ENCODE measurements at regions not wholly inside any gene's neighbourhood (a gene's known extent, or its start where the extent isn't known, plus 50 kb on each side); places are given as distances from the start of the nearest gene placed in this dataset.
A peak's percentile ranks its signal among the peaks of the same experiment; 100 is the strongest.

GRCh38 chr6:165929607-165930006 is 238.0 kb downstream of the TBXT start:
- Histone ChIP-seq H3K9me3 (ENCODE audit: insufficient read depth, low read depth, low read length) (no peaks in the 10 kb centered on the region), H4K20me1 (ENCODE audit: insufficient read depth, low read length) (no peaks in the 10 kb centered on the region), H3K36me3 (ENCODE audit: insufficient read depth, low read length) (no peaks in the 10 kb centered on the region), H3K27me3 (ENCODE audit: insufficient read depth, low read length) (no peaks in the 10 kb centered on the region), H3K79me2 (ENCODE audit: insufficient read depth, low read length) (no peaks in the 10 kb centered on the region), H3K4me2 (ENCODE audit: low read length) (no peak overlapping the region), H3K27ac (ENCODE audit: low read depth, low read length) (no peak overlapping the region), H3K4me3 (ENCODE audit: insufficient read depth, low read depth, low read length) (no peak overlapping the region), H2AFZ (ENCODE audit: low read depth, low read length) (no peak overlapping the region), H3K4me1 (ENCODE audit: insufficient read depth, low read length) (no peaks in the 10 kb centered on the region), H3K9ac (ENCODE audit: low read length) (no peak overlapping the region)
- Mint-ChIP-seq H3K4me3 (ENCODE audit: unreplicated experiment) (no peak overlapping the region), H3K27me3 (ENCODE audit: low read depth, unreplicated experiment) (peaks cover 24% of the 10 kb centered on the region), H3K4me1 (ENCODE audit: low read depth, unreplicated experiment) (no peaks in the 10 kb centered on the region), H3K36me3 (ENCODE audit: low read depth, unreplicated experiment) (no peaks in the 10 kb centered on the region), H3K27ac (ENCODE audit: unreplicated experiment) (no peak overlapping the region), H3K9me3 (ENCODE audit: unreplicated experiment) (peaks cover 3% of the 10 kb centered on the region)
- no peak for FAIRE-seq
- no peak for DNase-seq (ENCODE audit: low read depth)
- no peak for TF ChIP-seq EZH2 (IDR thresholded peaks at IDR 0.05; ENCODE audit: insufficient read depth, low read length)
- no peak for TF ChIP-seq CTCF (IDR thresholded peaks at IDR 0.05; ENCODE audit: insufficient read depth, low read depth, low read length)

GRCh38 chr6:165926378-165926777 is 241.3 kb downstream of the TBXT start:
- no peak overlapping the region for H3K27ac Mint-ChIP-seq (ENCODE audit: unreplicated experiment)
- no peak overlapping the region for H3K4me2 ChIP-seq (ENCODE audit: low read length)
- H3K9me3 Mint-ChIP-seq (ENCODE audit: unreplicated experiment) = peaks cover 3% of the 10 kb centered on the region
- no peak overlapping the region for H3K27ac ChIP-seq (ENCODE audit: low read depth, low read length)
- H3K9me3 ChIP-seq (ENCODE audit: insufficient read depth, low read depth, low read length) = no peaks in the 10 kb centered on the region
- no peak overlapping the region for H3K9ac ChIP-seq (ENCODE audit: low read length)
- TF ChIP-seq CTCF (IDR thresholded peaks at IDR 0.05; ENCODE audit: insufficient read depth, low read depth, low read length) (no peak), EZH2 (IDR thresholded peaks at IDR 0.05; ENCODE audit: insufficient read depth, low read length) (no peak)
- H3K4me1 ChIP-seq (ENCODE audit: insufficient read depth, low read length) = no peaks in the 10 kb centered on the region
- no peaks in the 10 kb centered on the region for H3K36me3 Mint-ChIP-seq (ENCODE audit: low read depth, unreplicated experiment)
- no peaks in the 10 kb centered on the region for H3K4me1 Mint-ChIP-seq (ENCODE audit: low read depth, unreplicated experiment)
- H3K27me3 Mint-ChIP-seq (ENCODE audit: low read depth, unreplicated experiment) = peaks cover 14% of the 10 kb centered on the region
- H3K36me3 ChIP-seq (ENCODE audit: insufficient read depth, low read length) = no peaks in the 10 kb centered on the region
- FAIRE-seq (no peak), DNase-seq (ENCODE audit: low read depth) (no peak)
- no peaks in the 10 kb centered on the region for H3K27me3 ChIP-seq (ENCODE audit: insufficient read depth, low read length)
- no peak overlapping the region for H3K4me3 Mint-ChIP-seq (ENCODE audit: unreplicated experiment)
- H3K79me2 ChIP-seq (ENCODE audit: insufficient read depth, low read length) = no peaks in the 10 kb centered on the region
- H2AFZ ChIP-seq (ENCODE audit: low read depth, low read length) = no peak overlapping the region
- no peaks in the 10 kb centered on the region for H4K20me1 ChIP-seq (ENCODE audit: insufficient read depth, low read length)
- H3K4me3 ChIP-seq (ENCODE audit: insufficient read depth, low read depth, low read length) = no peak overlapping the region

- no peak for FAIRE-seq
- H3K27ac Mint-ChIP-seq (ENCODE audit: unreplicated experiment) = no peak overlapping the region
- Histone ChIP-seq H3K36me3 (ENCODE audit: insufficient read depth, low read length) (no peaks in the 10 kb centered on the region), H3K27me3 (ENCODE audit: insufficient read depth, low read length) (no peaks in the 10 kb centered on the region), H3K9ac (ENCODE audit: low read length) (no peak overlapping the region), H3K9me3 (ENCODE audit: insufficient read depth, low read depth, low read length) (no peaks in the 10 kb centered on the region), H3K27ac (ENCODE audit: low read depth, low read length) (no peak overlapping the region), H3K4me3 (ENCODE audit: insufficient read depth, low read depth, low read length) (no peak overlapping the region), H3K79me2 (ENCODE audit: insufficient read depth, low read length) (no peaks in the 10 kb centered on the region), H3K4me2 (ENCODE audit: low read length) (no peak overlapping the region), H3K4me1 (ENCODE audit: insufficient read depth, low read length) (no peaks in the 10 kb centered on the region), H2AFZ (ENCODE audit: low read depth, low read length) (no peak overlapping the region), H4K20me1 (ENCODE audit: insufficient read depth, low read length) (no peaks in the 10 kb centered on the region)
- peaks cover 12% of the 10 kb centered on the region for H3K27me3 Mint-ChIP-seq (ENCODE audit: low read depth, unreplicated experiment)
- TF ChIP-seq EZH2 (IDR thresholded peaks at IDR 0.05; ENCODE audit: insufficient read depth, low read length) (no peak), CTCF (IDR thresholded peaks at IDR 0.05; ENCODE audit: insufficient read depth, low read depth, low read length) (no peak)
- H3K4me3 Mint-ChIP-seq (ENCODE audit: unreplicated experiment) = no peak overlapping the region
- H3K9me3 Mint-ChIP-seq (ENCODE audit: unreplicated experiment) = peaks cover 3% of the 10 kb centered on the region
- peak; percentile 8 for DNase-seq (ENCODE audit: low read depth)
- no peaks in the 10 kb centered on the region for H3K36me3 Mint-ChIP-seq (ENCODE audit: low read depth, unreplicated experiment)
- H3K4me1 Mint-ChIP-seq (ENCODE audit: low read depth, unreplicated experiment) = no peaks in the 10 kb centered on the region
These were observed 242.0 kb downstream of the TBXT start for GRCh38 chr6:165925474-165926156.
